ENCODE measurements at regions not wholly inside any gene's neighbourhood (a gene's known extent, or its start where the extent isn't known, plus 50 kb on each side); places are given as distances from the start of the nearest gene placed in this dataset.

GRCh38 chr15:87121336-87121735 lies 1041.7 kb downstream of the AGBL1 start:
- Histone ChIP-seq H3K4ac (ENCODE audit: low read depth, low read length) (no peak overlapping the region), H3K79me1 (ENCODE audit: low read depth in 1 of 2, low read length in 2 of 2) (no peaks in the 10 kb centered on the region), H2AFZ (replicated peaks; ENCODE audit: low read length, poor library complexity) (no peak overlapping the region), H3K9ac (ENCODE audit: low read depth, low read length) (no peak overlapping the region), H4K91ac (ENCODE audit: insufficient read depth, low read depth, low read length) (no peak overlapping the region), H3K9me1 (ENCODE audit: insufficient read depth, low read length) (no peaks in the 10 kb centered on the region), H3K23ac (ENCODE audit: low read depth, low read length) (no peak overlapping the region), H3K36me3 (ENCODE audit: control insufficient read depth, insufficient read depth, low read length) (no peaks in the 10 kb centered on the region), H4K20me1 (ENCODE audit: insufficient read depth, low read length) (no peaks in the 10 kb centered on the region), H3K4me1 (ENCODE audit: control insufficient read depth, insufficient read depth, low read length) (no peaks in the 10 kb centered on the region), H3K14ac (replicated peaks; ENCODE audit: low read depth, low read length) (no peak overlapping the region), H4K5ac (ENCODE audit: low read depth, low read length) (no peak overlapping the region), H3K4me3 (ENCODE audit: insufficient read depth, low read depth, low read length) (no peak overlapping the region), H2BK20ac (ENCODE audit: low read depth, low read length) (no peak overlapping the region), H3K27me3 (ENCODE audit: control insufficient read depth, insufficient read depth, low read length) (no peaks in the 10 kb centered on the region), H3K4me2 (ENCODE audit: low read depth, low read length) (no peak overlapping the region), H2BK5ac (ENCODE audit: low read depth, low read length, poor library complexity, severe bottlenecking) (no peak overlapping the region), H4K8ac (ENCODE audit: low read depth in 2 of 2, low read length in 2 of 2) (no peak overlapping the region), H2AK5ac (ENCODE audit: low read depth, low read length) (no peak overlapping the region), H3K56ac (ENCODE audit: extremely low read depth, insufficient read depth, low read length) (no peak overlapping the region), H2BK15ac (ENCODE audit: low read depth, low read length) (no peak overlapping the region), H2AK9ac (replicated peaks; ENCODE audit: low read depth, low read length, poor library complexity) (no peak overlapping the region), H2BK120ac (ENCODE audit: low read depth, low read length) (no peak overlapping the region), H3K9me3 (ENCODE audit: control insufficient read depth, insufficient read depth, low read length) (peaks cover 4% of the 10 kb centered on the region), H3K27ac (ENCODE audit: insufficient read depth, low read length) (no peak overlapping the region), H3K18ac (ENCODE audit: low read depth, low read length) (no peak overlapping the region)
- DNase-seq = no peak
- in situ Hi-C loops (cut with MboI; ENCODE audit: low sequenced_read_pairs) (no loop called here), intact Hi-C loops (cut with micrococcal nuclease) (no loop called here), dilution Hi-C loops (cut with HindIII; ENCODE audit: low sequenced_read_pairs, unreplicated experiment) (no loop called here)
- no CpG with 5 or more reads among the region's 2 CpGs for WGBS, 2 experiments (ENCODE audit: extremely low coverage in 2 of 2, insufficient read length in 1 of 2)
- TF ChIP-seq FOS (IDR thresholded peaks at IDR 0.05; ENCODE audit: low read depth, low read length) (no peak), BHLHE40 (IDR thresholded peaks at IDR 0.05; ENCODE audit: low read depth, low read length) (no peak), NFE2L2 (IDR thresholded peaks at IDR 0.05; ENCODE audit: low read depth, low read length) (no peak), RFX5 (IDR thresholded peaks at IDR 0.05; ENCODE audit: low read depth, low read length) (no peak), SMC3 (IDR thresholded peaks at IDR 0.05; ENCODE audit: low read depth, low read length) (no peak), CTCF (conservative IDR thresholded peaks at IDR 0.05; ENCODE audit: low read depth, low read length) (no peak), RAD21 (IDR thresholded peaks at IDR 0.05; ENCODE audit: low read length) (no peak), MXI1 (IDR thresholded peaks at IDR 0.05; ENCODE audit: borderline replicate concordance, low read depth, low read length) (no peak), MAZ (IDR thresholded peaks at IDR 0.05; ENCODE audit: borderline replicate concordance, low read depth, low read length) (no peak), CHD1 (IDR thresholded peaks at IDR 0.05; ENCODE audit: low read depth, low read length) (no peak)
- no TSS peak for BruUV-seq (replicated peaks)
- CTCF ChIA-PET = no interaction called here
- POLR2A ChIA-PET (ENCODE audit: unreplicated experiment) = no interaction called here
- no peak for ATAC-seq (ENCODE audit: low read depth)
